HCT116 (cell line): ENCODE measurements at regions not wholly inside any gene's neighbourhood (a gene's known extent, or its start where the extent isn't known, plus 50 kb on each side); places are given as distances from the start of the nearest gene placed in this dataset.

ENCODE experiments used
- ATAC-seq: fragments of 200-7000 bp; cut with Tn5 transposase; 2 replicates; pipeline ENCODE4 v1.9.1; 2020; ENCODE audit warnings: mild to moderate bottlenecking, moderate library complexity
- BruUV-seq: library from RNA; stranded (reverse); fragments of 400-500 nt; replicated peaks from 2 replicates; lab custom pipeline; 2021; lab: Mats Ljungman, UMichigan
- CTCF ChIA-PET: fragments of 300-600 bp; sonication (Branson Sonifier 250); formaldehyde crosslinking; loops from one replicate; lab custom pipeline; 2021; ENCODE audit warnings: antibody characterized with exemption; lab: Charles Lee
- POLR2A ChIA-PET: fragments of 300-600, 350-600 bp; sonication (Branson Sonifier 250); formaldehyde crosslinking; loops from one replicate; lab custom pipeline; 2021; ENCODE audit warnings: antibody characterized with exemption; lab: Charles Lee
- RAD21 ChIA-PET, 2 experiments: fragments of 300-600 bp; sonication (Branson Sonifier 250); formaldehyde crosslinking; loops; one replicate each; lab custom pipeline; 2023; ENCODE audit warnings: low total read pairs in 2 of 2; ENCODE audit not compliant: uncharacterized antibody in 2 of 2, unreplicated experiment in 2 of 2, low non-redundant PET in 1 of 2; lab: Charles Lee
- DNase-seq: peaks from one replicate; pipeline ENCODE4 v3.0.0-alpha.2; 2010; ENCODE audit warnings: low read depth, low spot score
- H2AFZ ChIP-seq: fragments of 200-600 bp; shearing (Covaris generic), sonication (generic); 2 replicates; pipeline ENCODE4 v1.6.1; 2017; ENCODE audit warnings: low read depth, mixed run types, mixed read lengths, antibody characterized with exemption, low read length; ENCODE audit not compliant: poor library complexity, severe bottlenecking
- H3K27ac ChIP-seq: 2 replicates; pipeline ENCODE4 v1.5.1; 2012; ENCODE audit warnings: low read depth, low read length
- H3K27me3 ChIP-seq: fragments of 200-600 bp; sonication (generic); 2 replicates; pipeline ENCODE4 v1.6.1; 2016; ENCODE audit warnings: mixed run types, low read length, mixed read lengths; ENCODE audit not compliant: insufficient read depth
- H3K36me3 ChIP-seq, 2 experiments: fragments of 200-500 bp in 1 of 2; fragments of 200-600 bp in 1 of 2; sonication (Bioruptor generic) in 1 of 2; sonication (generic) in 1 of 2; 2 replicates each; pipeline versions ENCODE4 v1.5.1 to v1.6.1; 2014 to 2016; ENCODE audit warnings: low read length in 2 of 2, inconsistent platforms in 1 of 2, mixed read lengths in 1 of 2, mixed run types in 1 of 2; ENCODE audit not compliant: insufficient read depth in 2 of 2, control insufficient read depth in 1 of 2
- H3K4me1 ChIP-seq, 2 experiments: fragments of 200-600 bp in 1 of 2; sonication (generic) in 1 of 2; 2 replicates each; pipeline versions ENCODE4 v1.5.1 to v1.6.1; 2012 to 2017; ENCODE audit warnings: low read length in 2 of 2, inconsistent platforms in 1 of 2, mild to moderate bottlenecking in 1 of 2, mixed read lengths in 1 of 2, mixed run types in 1 of 2, moderate library complexity in 1 of 2; ENCODE audit not compliant: insufficient read depth in 2 of 2, control insufficient read depth in 1 of 2
- H3K4me2 ChIP-seq: fragments of 200-600 bp; sonication (generic); 2 replicates; pipeline ENCODE4 v1.6.1; 2017; ENCODE audit warnings: mixed run types, low read length, mixed read lengths
- H3K4me3 ChIP-seq, 2 experiments: fragments of 200-600 bp in 1 of 2; sonication (generic) in 1 of 2; replicated peaks in 1 of 2; 2 replicates each; pipeline ENCODE4 v1.5.1; 2011 to 2016; ENCODE audit warnings: low read length in 2 of 2, control low read depth in 1 of 2, low read depth in 1 of 2, mild to moderate bottlenecking in 1 of 2, mixed read lengths in 1 of 2, mixed run types in 1 of 2
- H3K79me2 ChIP-seq: fragments of 200-600 bp; sonication (generic); 2 replicates; pipeline ENCODE4 v1.6.1; 2017; ENCODE audit warnings: mild to moderate bottlenecking, mixed run types, low read length, moderate library complexity, mixed read lengths; ENCODE audit not compliant: insufficient read depth
- H3K9ac ChIP-seq: fragments of 200-600 bp; sonication (generic); 2 replicates; pipeline ENCODE4 v1.6.1; 2016; ENCODE audit warnings: low read length, mixed read lengths
- H3K9me2 ChIP-seq: fragments of 200-600 bp; sonication (generic), shearing (Covaris generic); 2 replicates; pipeline ENCODE4 v1.6.1; 2017; ENCODE audit warnings: mixed run types, mild to moderate bottlenecking, moderate library complexity; ENCODE audit not compliant: insufficient read depth
- H3K9me3 ChIP-seq, 2 experiments: fragments of 200-500 bp in 1 of 2; fragments of 200-600 bp in 1 of 2; sonication (Bioruptor generic) in 1 of 2; sonication (generic) in 1 of 2; 2 replicates each; pipeline ENCODE4 v1.6.1; 2014 to 2017; ENCODE audit warnings: low read length in 2 of 2, mixed read lengths in 2 of 2, inconsistent platforms in 1 of 2, low read depth in 1 of 2, mild to moderate bottlenecking in 1 of 2, mixed run types in 1 of 2, moderate library complexity in 1 of 2; ENCODE audit not compliant: control insufficient read depth in 1 of 2, insufficient read depth in 1 of 2
- H4K20me1 ChIP-seq: fragments of 200-600 bp; sonication (generic), shearing (Covaris generic); 2 replicates; pipeline ENCODE4 v1.6.1; 2017; ENCODE audit warnings: mixed run types, mild to moderate bottlenecking, moderate library complexity; ENCODE audit not compliant: insufficient read depth
- ATF3 ChIP-seq: IDR thresholded peaks from 2 replicates; pipeline ENCODE4 v1.6.1; 2012
- CBX3 ChIP-seq: IDR thresholded peaks from 2 replicates; pipeline ENCODE4 v1.6.1; 2012; ENCODE audit warnings: low read depth
- EGR1 ChIP-seq: IDR thresholded peaks from 2 replicates; pipeline ENCODE4 v1.6.1; 2012; ENCODE audit warnings: low read depth
- EZH2 ChIP-seq: fragments of 200-600 bp; sonication (generic); IDR thresholded peaks from 2 replicates; pipeline ENCODE4 v1.6.1; 2017; ENCODE audit warnings: antibody characterized with exemption, mixed run types
- EZH2phosphoT487 ChIP-seq: fragments of 200-600 bp; IDR thresholded peaks from 2 replicates; pipeline ENCODE4 v1.6.1; 2018; ENCODE audit warnings: antibody characterized with exemption, borderline replicate concordance
- FOSL1 ChIP-seq: IDR thresholded peaks from 2 replicates; pipeline ENCODE4 v1.6.1; 2012; ENCODE audit warnings: low read depth
- POLR2A ChIP-seq: IDR thresholded peaks from 2 replicates; pipeline ENCODE4 v1.7.0; 2011; ENCODE audit warnings: borderline replicate concordance; ENCODE audit not compliant: insufficient read depth, insufficient read length; ENCODE audit errors: extremely low read depth
- RAD21 ChIP-seq: IDR thresholded peaks from 2 replicates; pipeline ENCODE4 v1.6.1; 2012; ENCODE audit warnings: low read depth, mild to moderate bottlenecking
- SIN3A ChIP-seq: IDR thresholded peaks from 2 replicates; pipeline ENCODE4 v1.6.1; 2012; ENCODE audit warnings: low read depth
- TCF7L2 ChIP-seq: IDR thresholded peaks from 2 replicates; pipeline ENCODE4 v1.7.0; 2011; ENCODE audit warnings: borderline replicate concordance, inconsistent platforms; ENCODE audit not compliant: insufficient read depth, insufficient read length; ENCODE audit errors: extremely low read depth
- ZBTB33 ChIP-seq: IDR thresholded peaks from 2 replicates; pipeline ENCODE4 v1.6.1; 2011; ENCODE audit warnings: mild to moderate bottlenecking, low read length, moderate library complexity; ENCODE audit not compliant: insufficient replicate concordance; ENCODE audit errors: extremely low read depth
- ZFX ChIP-seq: fragments of 450-650 bp; IDR thresholded peaks from 2 replicates; pipeline ENCODE4 v1.6.1; 2017
- intact Hi-C: fragments of 100-400 bp; cut with micrococcal nuclease; formaldehyde crosslinking; loops from 2 replicates; pipeline ENCODE4 v1.10.0; 2022

GRCh38 chr2:56475191-56475590 lies 291.4 kb downstream of the CCDC85A start:
- no peaks in the 10 kb centered on the region for H4K20me1 ChIP-seq
- POLR2A ChIA-PET: no interaction called here
- no peak overlapping the region for H3K9ac ChIP-seq
- ATAC-seq (no peak), DNase-seq (no peak)
- TF ChIP-seq ZBTB33 (no peak), ZFX (no peak), FOSL1 (no peak), EZH2phosphoT487 (no peak), EGR1 (no peak), SIN3A (no peak), TCF7L2 (no peak), POLR2A (no peak), EZH2 (no peak), ATF3 (no peak), CBX3 (no peak), RAD21 (no peak)
- CTCF ChIA-PET: no interaction called here
- no peak overlapping the region for H3K4me2 ChIP-seq
- BruUV-seq: no TSS peak
- H3K9me2 ChIP-seq: no peaks in the 10 kb centered on the region
- no peak overlapping the region for H2AFZ ChIP-seq
- H3K27me3 ChIP-seq: no peaks in the 10 kb centered on the region
- H3K4me3 ChIP-seq: no peak overlapping the region
- no peaks in the 10 kb centered on the region for H3K4me1 ChIP-seq
- no peaks in the 10 kb centered on the region for H3K36me3 ChIP-seq
- intact Hi-C loops: no loop called here
- H3K9me3 ChIP-seq: no peaks in the 10 kb centered on the region
- no peaks in the 10 kb centered on the region for H3K79me2 ChIP-seq
- RAD21 ChIA-PET: no interaction called here
- no peak overlapping the region for H3K27ac ChIP-seq
